H9 (cell line): ENCODE measurements at regions not wholly inside any gene's neighbourhood (a gene's known extent, or its start where the extent isn't known, plus 50 kb on each side); places are given as distances from the start of the nearest gene placed in this dataset.

Source experiments
- DNase-seq: peaks from one replicate; pipeline ENCODE4 v3.0.0-alpha.2; 2017
- H2AFZ ChIP-seq: one replicate; pipeline ENCODE4 v1.6.1; 2013; ENCODE audit warnings: mild to moderate bottlenecking, low read length, control low read depth, moderate library complexity
- H2AK5ac ChIP-seq: 2 replicates; pipeline ENCODE4 v1.6.1; 2013; ENCODE audit warnings: low read length, control low read depth, mixed read lengths; ENCODE audit not compliant: insufficient read length
- H2BK120ac ChIP-seq: one replicate; pipeline ENCODE4 v1.6.1; 2013; ENCODE audit warnings: low read depth, mild to moderate bottlenecking, low read length, control low read depth, inconsistent platforms; ENCODE audit not compliant: poor library complexity, severe bottlenecking
- H2BK12ac ChIP-seq: 2 replicates; pipeline ENCODE4 v1.6.1; 2013; ENCODE audit warnings: low read length, control low read depth, mixed read lengths, low read depth; ENCODE audit not compliant: insufficient read length
- H2BK15ac ChIP-seq: 2 replicates; pipeline ENCODE4 v1.6.1; 2013; ENCODE audit warnings: low read depth, low read length, control low read depth
- H2BK20ac ChIP-seq: one replicate; pipeline ENCODE4 v1.6.1; 2013; ENCODE audit warnings: low read depth, mild to moderate bottlenecking, low read length, control low read depth, inconsistent platforms; ENCODE audit not compliant: poor library complexity, severe bottlenecking
- H2BK5ac ChIP-seq: 2 replicates; pipeline ENCODE4 v1.6.1; 2013; ENCODE audit warnings: low read length, control low read depth, mixed read lengths; ENCODE audit not compliant: insufficient read length
- H3K14ac ChIP-seq: 2 replicates; pipeline ENCODE4 v1.6.1; 2013; ENCODE audit warnings: low read length, control low read depth; ENCODE audit not compliant: insufficient read depth
- H3K18ac ChIP-seq: 2 replicates; pipeline ENCODE4 v1.6.1; 2013; ENCODE audit warnings: low read depth, mild to moderate bottlenecking, mixed read lengths, low read length, control low read depth; ENCODE audit not compliant: insufficient read length
- H3K23ac ChIP-seq: 2 replicates; pipeline ENCODE4 v1.6.1; 2013; ENCODE audit warnings: low read length, control low read depth, mixed read lengths, low read depth; ENCODE audit not compliant: insufficient read length
- H3K23me2 ChIP-seq: 2 replicates; pipeline ENCODE4 v1.6.1; 2013; ENCODE audit warnings: low read depth, mild to moderate bottlenecking, mixed read lengths, low read length, control low read depth; ENCODE audit not compliant: insufficient read length, poor library complexity, severe bottlenecking
- H3K27ac ChIP-seq: 2 replicates; pipeline ENCODE4 v1.5.1; 2013; ENCODE audit warnings: low read length, control low read depth, mixed read lengths, low read depth; ENCODE audit not compliant: insufficient read length
- H3K27me3 ChIP-seq: 2 replicates; pipeline ENCODE4 v1.6.1; 2013; ENCODE audit warnings: low read length, control low read depth, inconsistent platforms; ENCODE audit not compliant: insufficient read depth
- H3K4ac ChIP-seq: 2 replicates; pipeline ENCODE4 v1.6.1; 2013; ENCODE audit warnings: low read depth, mild to moderate bottlenecking, control low read depth, inconsistent platforms, low read length, moderate library complexity
- H3K4me1 ChIP-seq: 2 replicates; pipeline ENCODE4 v1.6.1; 2013; ENCODE audit warnings: low read length, control low read depth, inconsistent platforms; ENCODE audit not compliant: insufficient read depth
- H3K4me2 ChIP-seq: 2 replicates; pipeline ENCODE4 v1.6.1; 2013; ENCODE audit warnings: low read length, control low read depth, mixed read lengths; ENCODE audit not compliant: insufficient read length, insufficient read depth
- H3K56ac ChIP-seq: 2 replicates; pipeline ENCODE4 v1.6.1; 2013; ENCODE audit warnings: low read depth, mild to moderate bottlenecking, mixed read lengths, low read length, control low read depth; ENCODE audit not compliant: insufficient read length
- H3K79me1 ChIP-seq: 2 replicates; pipeline ENCODE4 v1.6.1; 2013; ENCODE audit warnings: low read depth, mild to moderate bottlenecking, moderate library complexity, low read length, control low read depth, inconsistent platforms; ENCODE audit not compliant: insufficient read depth, poor library complexity, severe bottlenecking
- H3K79me2 ChIP-seq: 2 replicates; pipeline ENCODE4 v1.6.1; 2013; ENCODE audit warnings: low read length, control low read depth, inconsistent platforms; ENCODE audit not compliant: insufficient read depth
- H3K9ac ChIP-seq: 2 replicates; pipeline ENCODE4 v1.6.1; 2013; ENCODE audit warnings: low read length, control low read depth, mixed read lengths; ENCODE audit not compliant: insufficient read length; ENCODE audit errors: extremely low read depth
- H3K9me3 ChIP-seq: one replicate; pipeline ENCODE4 v1.6.1; 2013; ENCODE audit warnings: low read depth, low read length, inconsistent platforms; ENCODE audit not compliant: control insufficient read depth
- H3T11ph ChIP-seq: one replicate; pipeline ENCODE4 v1.6.1; 2013; ENCODE audit warnings: mild to moderate bottlenecking, low read length, control low read depth, inconsistent platforms
- H4K20me1 ChIP-seq: one replicate; pipeline ENCODE4 v1.6.1; 2013; ENCODE audit not compliant: control insufficient read depth, insufficient read length, insufficient read depth
- H4K5ac ChIP-seq: 2 replicates; pipeline ENCODE4 v1.6.1; 2013; ENCODE audit warnings: low read depth, mild to moderate bottlenecking, mixed read lengths, low read length, control low read depth; ENCODE audit not compliant: insufficient read length
- H4K8ac ChIP-seq: replicated peaks from 2 replicates; pipeline ENCODE4 v1.6.1; 2013; ENCODE audit warnings: low read length, control low read depth, mixed read lengths, low read depth; ENCODE audit not compliant: insufficient read length
- H4K91ac ChIP-seq: 2 replicates; pipeline ENCODE4 v1.6.1; 2013; ENCODE audit warnings: low read depth, mild to moderate bottlenecking, moderate library complexity, mixed read lengths, low read length, control low read depth; ENCODE audit not compliant: insufficient read length
- H3K27ac Mint-ChIP-seq, 3 experiments: 2 replicates in 2 of 3; 3 replicates in 1 of 3; pipeline ENCODE4 v1.8.0; 2020 to 2021; ENCODE audit warnings: mixed read lengths in 3 of 3, mild to moderate bottlenecking in 1 of 3, moderate library complexity in 1 of 3
- H3K27me3 Mint-ChIP-seq: 2 replicates; pipeline ENCODE4 v1.8.0; 2021; ENCODE audit warnings: low read depth, mild to moderate bottlenecking, moderate library complexity, mixed read lengths
- H3K36me3 Mint-ChIP-seq, 3 experiments: 2 replicates in 2 of 3; 3 replicates in 1 of 3; pipeline ENCODE4 v1.8.0; 2020 to 2021; ENCODE audit warnings: low read depth in 3 of 3, mixed read lengths in 3 of 3; ENCODE audit not compliant: insufficient read depth in 1 of 3
- H3K4me1 Mint-ChIP-seq, 2 experiments: 2 replicates each; pipeline ENCODE4 v1.8.0; 2020; ENCODE audit warnings: mixed read lengths in 2 of 2
- H3K4me3 Mint-ChIP-seq, 2 experiments: 2 replicates in 1 of 2; 3 replicates in 1 of 2; pipeline ENCODE4 v1.8.0; 2020 to 2021; ENCODE audit warnings: mild to moderate bottlenecking in 2 of 2, mixed read lengths in 2 of 2, moderate library complexity in 1 of 2
- H3K9me3 Mint-ChIP-seq, 2 experiments: 2 replicates in 1 of 2; 3 replicates in 1 of 2; pipeline ENCODE4 v1.8.0; 2020; ENCODE audit warnings: mild to moderate bottlenecking in 2 of 2, mixed read lengths in 2 of 2, moderate library complexity in 1 of 2
- WGBS: extraction: QIAGEN DNeasy Blood & Tissue Kit; methylation state at CpG from one replicate; pipeline ENCODE4 v1.1.7; 2013; ENCODE audit warnings: missing lambda C conversion rate, low lambda C conversion rate, mixed read lengths; ENCODE audit not compliant: insufficient read length; ENCODE audit errors: extremely low coverage; 5-methylcytosine and 5-hydroxymethylcytosine counted together
- TF ChIP-seq, protein P1 (sequence below): fragments of 200-600 bp; sonication (generic); conservative IDR thresholded peaks from 3 replicates; pipeline ENCODE4 v1.8.0; 2021; ENCODE audit warnings: antibody characterized with exemption, mild to moderate bottlenecking

DNA sequence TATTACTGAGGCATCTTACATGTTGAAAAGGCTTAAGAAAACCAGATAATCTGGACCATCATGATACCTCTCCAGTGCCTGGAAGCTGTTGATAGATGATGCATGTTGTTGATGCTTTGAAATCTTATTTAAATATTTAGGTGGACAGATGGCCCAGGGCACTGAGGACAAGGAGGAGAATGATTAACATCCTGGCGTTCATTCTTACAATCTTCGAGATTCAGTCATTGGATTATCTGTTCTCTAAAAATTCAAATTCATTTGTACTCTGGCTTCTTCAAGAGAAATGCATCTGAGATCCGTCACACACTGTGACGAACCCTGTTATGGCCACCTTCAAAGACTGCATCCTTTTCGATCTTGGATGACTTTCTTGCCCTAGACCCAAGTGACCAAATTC is 121.3 kb upstream of the IGF1 start:
- Histone ChIP-seq H3K9ac (no peak overlapping the region), H3K79me1 (no peaks in the 10 kb centered on the region), H2AFZ (no peak overlapping the region), H3K4me1 (no peaks in the 10 kb centered on the region), H3K27ac (no peak overlapping the region), H3K18ac (no peak overlapping the region), H2BK12ac (no peak overlapping the region), H3K14ac (no peak overlapping the region), H4K8ac (no peak overlapping the region), H3K4me2 (no peak overlapping the region), H4K5ac (no peak overlapping the region), H3T11ph (no peak overlapping the region), H3K56ac (no peak overlapping the region), H3K9me3 (no peaks in the 10 kb centered on the region), H4K20me1 (no peaks in the 10 kb centered on the region), H2AK5ac (no peak overlapping the region), H3K4ac (no peak overlapping the region), H2BK120ac (no peak overlapping the region), H4K91ac (no peak overlapping the region), H2BK15ac (no peak overlapping the region), H2BK5ac (no peak overlapping the region), H3K27me3 (no peaks in the 10 kb centered on the region), H3K23ac (no peak overlapping the region), H2BK20ac (no peak overlapping the region), H3K79me2 (no peaks in the 10 kb centered on the region), H3K23me2 (no peaks in the 10 kb centered on the region)
- Mint-ChIP-seq H3K27ac (no peak overlapping the region), H3K9me3 (peaks cover 3 to 6% of the 10 kb centered on the region in 2 experiments; a peak in 3 of 5 replicates), H3K4me1 (peaks cover 0 to 9% of the 10 kb centered on the region in 2 experiments; a peak in 1 of 4 replicates), H3K27me3 (no peaks in the 10 kb centered on the region; the same call in 1 of the 2 replicates), H3K4me3 (no peak overlapping the region), H3K36me3 (peaks cover 0 to 2% (median under 1%) of the 10 kb centered on the region in 3 experiments; a peak in 1 of 7 replicates)
- DNase-seq = no peak
- TF ChIP-seq, protein P1, sequence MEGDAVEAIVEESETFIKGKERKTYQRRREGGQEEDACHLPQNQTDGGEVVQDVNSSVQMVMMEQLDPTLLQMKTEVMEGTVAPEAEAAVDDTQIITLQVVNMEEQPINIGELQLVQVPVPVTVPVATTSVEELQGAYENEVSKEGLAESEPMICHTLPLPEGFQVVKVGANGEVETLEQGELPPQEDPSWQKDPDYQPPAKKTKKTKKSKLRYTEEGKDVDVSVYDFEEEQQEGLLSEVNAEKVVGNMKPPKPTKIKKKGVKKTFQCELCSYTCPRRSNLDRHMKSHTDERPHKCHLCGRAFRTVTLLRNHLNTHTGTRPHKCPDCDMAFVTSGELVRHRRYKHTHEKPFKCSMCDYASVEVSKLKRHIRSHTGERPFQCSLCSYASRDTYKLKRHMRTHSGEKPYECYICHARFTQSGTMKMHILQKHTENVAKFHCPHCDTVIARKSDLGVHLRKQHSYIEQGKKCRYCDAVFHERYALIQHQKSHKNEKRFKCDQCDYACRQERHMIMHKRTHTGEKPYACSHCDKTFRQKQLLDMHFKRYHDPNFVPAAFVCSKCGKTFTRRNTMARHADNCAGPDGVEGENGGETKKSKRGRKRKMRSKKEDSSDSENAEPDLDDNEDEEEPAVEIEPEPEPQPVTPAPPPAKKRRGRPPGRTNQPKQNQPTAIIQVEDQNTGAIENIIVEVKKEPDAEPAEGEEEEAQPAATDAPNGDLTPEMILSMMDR = no peak
- WGBS = no CpG with 5 or more reads among the region's 5 CpGs
